OCI-LY7 (cell line): ENCODE measurements at regions not wholly inside any gene's neighbourhood (a gene's known extent, or its start where the extent isn't known, plus 50 kb on each side); places are given as distances from the start of the nearest gene placed in this dataset.

ENCODE experiments used
- BruUV-seq: library from RNA; stranded (reverse); fragments of 400-500 nt; replicated peaks from 2 replicates; lab custom pipeline; 2021; lab: Mats Ljungman, UMichigan
- CTCF ChIA-PET: fragments of 300-600 bp; sonication (Branson Sonifier 250); formaldehyde crosslinking; loops from one replicate; lab custom pipeline; 2022; ENCODE audit warnings: antibody characterized with exemption; ENCODE audit not compliant: unreplicated experiment; lab: Charles Lee
- POLR2A ChIA-PET: fragments of 300-600 bp; sonication (Branson Sonifier 250); formaldehyde crosslinking; loops from one replicate; lab custom pipeline; 2022; ENCODE audit warnings: antibody characterized with exemption; lab: Charles Lee
- DNase-seq: peaks from one replicate; pipeline ENCODE4 v3.0.0-alpha.2; 2015; ENCODE audit warnings: low spot score
- H2AFZ ChIP-seq: fragments of 200-600 bp; sonication (generic), shearing (Covaris generic); 2 replicates; pipeline ENCODE4 v1.6.1; 2014; ENCODE audit warnings: mild to moderate bottlenecking, antibody characterized with exemption, low read length, moderate library complexity
- H3K27ac ChIP-seq: fragments of 200-600 bp; sonication (generic); 2 replicates; pipeline ENCODE4 v1.5.1; 2014; ENCODE audit warnings: mixed run types, low read depth, mild to moderate bottlenecking, moderate library complexity, low read length, inconsistent platforms; ENCODE audit not compliant: poor library complexity, severe bottlenecking
- H3K36me3 ChIP-seq: fragments of 200-600 bp; sonication (generic); 2 replicates; pipeline ENCODE4 v1.6.1; 2014; ENCODE audit warnings: mild to moderate bottlenecking, antibody characterized with exemption, low read length, moderate library complexity, mixed read lengths; ENCODE audit not compliant: insufficient read depth
- H3K4me1 ChIP-seq: fragments of 200-600 bp; sonication (generic); 2 replicates; pipeline ENCODE4 v1.5.1; 2014; ENCODE audit warnings: mild to moderate bottlenecking, low read length; ENCODE audit not compliant: insufficient read depth, poor library complexity, severe bottlenecking
- H3K4me2 ChIP-seq: fragments of 200-600 bp; sonication (generic); 2 replicates; pipeline ENCODE4 v1.6.1; 2014; ENCODE audit warnings: mild to moderate bottlenecking, low read length
- H3K4me3 ChIP-seq: fragments of 200-600 bp; sonication (generic); 2 replicates; pipeline ENCODE4 v1.5.1; 2014; ENCODE audit warnings: mild to moderate bottlenecking, low read depth, low read length; ENCODE audit not compliant: poor library complexity, severe bottlenecking
- H3K79me2 ChIP-seq: fragments of 200-600 bp; sonication (generic); 2 replicates; pipeline ENCODE4 v1.6.1; 2016; ENCODE audit warnings: low read depth, mild to moderate bottlenecking, low read length, moderate library complexity, mixed read lengths; ENCODE audit not compliant: insufficient read depth
- H3K9me2 ChIP-seq: fragments of 200-600 bp; sonication (generic); 2 replicates; pipeline ENCODE4 v1.6.1; 2016; ENCODE audit warnings: mild to moderate bottlenecking, low read length, mixed read lengths; ENCODE audit not compliant: insufficient read depth
- H3K9me3 ChIP-seq: fragments of 200-600 bp; sonication (generic); 2 replicates; pipeline ENCODE4 v1.6.1; 2014; ENCODE audit warnings: mild to moderate bottlenecking, mixed run types, low read length, mixed read lengths
- H4K20me1 ChIP-seq: fragments of 200-600 bp; sonication (generic); 2 replicates; pipeline ENCODE4 v1.6.1; 2014; ENCODE audit warnings: mild to moderate bottlenecking, antibody characterized with exemption, low read length, moderate library complexity, mixed read lengths; ENCODE audit not compliant: insufficient read depth
- CTCF ChIP-seq: fragments of 200-600 bp; sonication (generic); conservative IDR thresholded peaks from 2 replicates; pipeline ENCODE4 v1.5.1; 2014; ENCODE audit warnings: mild to moderate bottlenecking, antibody characterized with exemption, low read length, moderate library complexity, mixed read lengths
- EZH2phosphoT487 ChIP-seq: fragments of 200-600 bp; sonication (generic); IDR thresholded peaks from 2 replicates; pipeline ENCODE4 v1.6.1; 2018; ENCODE audit warnings: low read depth, borderline replicate concordance, mild to moderate bottlenecking, mixed run types, antibody characterized with exemption, low read length, moderate library complexity, mixed read lengths
- intact Hi-C: fragments of 100-400 bp; cut with micrococcal nuclease; formaldehyde crosslinking; loops from one replicate; pipeline ENCODE4 v1.10.0; 2022; ENCODE audit not compliant: unreplicated experiment

- TF ChIP-seq CTCF (no peak), EZH2phosphoT487 (no peak)
- no peak overlapping the region for H3K4me3 ChIP-seq
- POLR2A ChIA-PET = no interaction called here
- no peaks in the 10 kb centered on the region for H3K36me3 ChIP-seq
- H2AFZ ChIP-seq = no peak overlapping the region
- no peaks in the 10 kb centered on the region for H4K20me1 ChIP-seq
- H3K4me1 ChIP-seq = no peaks in the 10 kb centered on the region
- DNase-seq = no peak
- H3K9me2 ChIP-seq = no peaks in the 10 kb centered on the region
- no peak overlapping the region for H3K4me2 ChIP-seq
- BruUV-seq = no TSS peak
- intact Hi-C loops = no loop called here
- no peak overlapping the region for H3K27ac ChIP-seq
- H3K9me3 ChIP-seq = 0 out of 2 replicates have a peak, but pooled peaks cover 4% of the 10 kb centered on the region
- CTCF ChIA-PET = no interaction called here
- H3K79me2 ChIP-seq = no peaks in the 10 kb centered on the region
These were observed 211.7 kb upstream of the KLF6 start for GRCh38 chr10:3996697-3997096.

- intact Hi-C loops = no loop called here
- CTCF ChIA-PET = interaction anchor here (0.6 kb wide), 1 partner anchor 164 kb away, joined by 3 read pairs; no protein-coding TSS in a partner anchor
- no peaks in the 10 kb centered on the region for H4K20me1 ChIP-seq
- no peaks in the 10 kb centered on the region for H3K4me1 ChIP-seq
- no peak overlapping the region for H3K27ac ChIP-seq
- no peaks in the 10 kb centered on the region for H3K9me2 ChIP-seq
- TF ChIP-seq CTCF (no peak), EZH2phosphoT487 (no peak)
- H3K4me3 ChIP-seq = no peak overlapping the region
- BruUV-seq = no TSS peak
- H3K9me3 ChIP-seq = 0 out of 2 replicates have a peak, but pooled peaks cover 4% of the 10 kb centered on the region
- POLR2A ChIA-PET = no interaction called here
- H3K79me2 ChIP-seq = no peaks in the 10 kb centered on the region
- DNase-seq = no peak
- H3K36me3 ChIP-seq = no peaks in the 10 kb centered on the region
- no peak overlapping the region for H3K4me2 ChIP-seq
- H2AFZ ChIP-seq = no peak overlapping the region
These were observed 210.5 kb upstream of the KLF6 start for GRCh38 chr10:3995302-3996210.
